ENCODE measurements at regions not wholly inside any gene's neighbourhood (a gene's known extent, or its start where the extent isn't known, plus 50 kb on each side); places are given as distances from the start of the nearest gene placed in this dataset.

- TF ChIP-seq REST (IDR thresholded peaks at IDR 0.05; ENCODE audit: low read depth) = no peak
Measured at GRCh38 chr3:70729845-70730244, 417.4 kb upstream of the MDFIC2 start (continued).

GRCh38 chr3:70728311-70728710, 415.9 kb upstream of the MDFIC2 start:
- BruUV-seq (replicated peaks) = no TSS peak
- no peak for TF ChIP-seq FOSL1 (IDR thresholded peaks at IDR 0.05; ENCODE audit: low read depth)
- no peak for TF ChIP-seq ELF1 (IDR thresholded peaks at IDR 0.05; ENCODE audit: borderline replicate concordance, low read depth)
- no peak for TF ChIP-seq JUND (IDR thresholded peaks at IDR 0.05)
- no peak for TF ChIP-seq ZFX (IDR thresholded peaks at IDR 0.05)
- TF ChIP-seq EGR1 (IDR thresholded peaks at IDR 0.05; ENCODE audit: low read depth) = no peak
- no peak for TF ChIP-seq POLR2AphosphoS5 (IDR thresholded peaks at IDR 0.05; ENCODE audit: low read depth, low read length)
- no peak for TF ChIP-seq SRF (IDR thresholded peaks at IDR 0.05; ENCODE audit: low read depth)
- no peak for TF ChIP-seq POLR2A (IDR thresholded peaks at IDR 0.05; ENCODE audit: borderline replicate concordance, extremely low read depth, insufficient read depth, insufficient read length)
- no peak for TF ChIP-seq EZH2phosphoT487 (IDR thresholded peaks at IDR 0.05; ENCODE audit: borderline replicate concordance)
- TF ChIP-seq YY1 (IDR thresholded peaks at IDR 0.05; ENCODE audit: extremely low read depth, insufficient replicate concordance, low read depth, low read length) = no peak
- TF ChIP-seq ATF3 (IDR thresholded peaks at IDR 0.05) = no peak
- TF ChIP-seq RAD21 (IDR thresholded peaks at IDR 0.05; ENCODE audit: low read depth) = no peak
- no peak for TF ChIP-seq REST (IDR thresholded peaks at IDR 0.05; ENCODE audit: low read depth)
- no peak for TF ChIP-seq TCF7L2 (IDR thresholded peaks at IDR 0.05; ENCODE audit: borderline replicate concordance, extremely low read depth, insufficient read depth, insufficient read length)
- TF ChIP-seq SP1 (IDR thresholded peaks at IDR 0.05; ENCODE audit: low read depth) = no peak
- TF ChIP-seq ZNF274 (IDR thresholded peaks at IDR 0.05; ENCODE audit: low read depth, low read length) = no peak
- no peak for TF ChIP-seq SIN3A (IDR thresholded peaks at IDR 0.05; ENCODE audit: low read depth)
- Histone ChIP-seq H3K36me3 (ENCODE audit: control insufficient read depth in 1 of 2, insufficient read depth in 2 of 2, low read length in 2 of 2) (no peaks in the 10 kb centered on the region), H3K4me3 (replicated peaks in 1 of 2; ENCODE audit: low read depth in 1 of 2, low read length in 2 of 2) (no peak overlapping the region), H3K79me2 (ENCODE audit: insufficient read depth, low read length) (no peaks in the 10 kb centered on the region), H3K27me3 (ENCODE audit: insufficient read depth, low read length) (no peaks in the 10 kb centered on the region), H3K4me2 (ENCODE audit: low read length) (no peak overlapping the region), H2AFZ (ENCODE audit: low read depth, low read length, poor library complexity, severe bottlenecking) (no peak overlapping the region), H3K9me3 (ENCODE audit: control insufficient read depth in 1 of 2, insufficient read depth in 1 of 2, low read depth in 1 of 2, low read length in 2 of 2) (no peaks in the 10 kb centered on the region), H3K4me1 (ENCODE audit: control insufficient read depth in 1 of 2, insufficient read depth in 2 of 2, low read length in 2 of 2) (no peaks in the 10 kb centered on the region), H3K27ac (ENCODE audit: low read depth, low read length) (no peak overlapping the region), H3K9me2 (ENCODE audit: insufficient read depth) (no peaks in the 10 kb centered on the region), H4K20me1 (ENCODE audit: insufficient read depth) (no peaks in the 10 kb centered on the region), H3K9ac (ENCODE audit: low read length) (no peak overlapping the region)
- ChIA-PET RAD21 (ENCODE audit: low non-redundant PET in 1 of 2, low total read pairs in 2 of 2, uncharacterized antibody in 2 of 2, unreplicated experiment in 2 of 2) (no interaction called here), CTCF (no interaction called here), POLR2A (no interaction called here)
- DNase-seq (ENCODE audit: low read depth, low spot score) (no peak), ATAC-seq (no peak)
- intact Hi-C loops (cut with micrococcal nuclease) = no loop called here
